Brain microvascular endothelial cell (primary cell): ENCODE measurements at regions not wholly inside any gene's neighbourhood (a gene's known extent, or its start where the extent isn't known, plus 50 kb on each side); places are given as distances from the start of the nearest gene placed in this dataset.

Experiments used
- DNase-seq: peaks from one replicate; pipeline ENCODE4 v3.0.0-alpha.2; 2020
- H3K27ac ChIP-seq: fragments of 250-450 bp; sonication (Bioruptor Pico); 2 replicates; pipeline ENCODE4 v1.5.1; 2020; ENCODE audit warnings: mild to moderate bottlenecking, moderate library complexity
- H3K27me3 ChIP-seq: fragments of 250-450 bp; sonication (Bioruptor Pico); replicated peaks from 2 replicates; pipeline ENCODE4 v1.5.1; 2020; ENCODE audit warnings: mild to moderate bottlenecking
- H3K36me3 ChIP-seq: fragments of 250-450 bp; sonication (Bioruptor Pico); replicated peaks from 2 replicates; pipeline ENCODE4 v1.5.1; 2020; ENCODE audit warnings: mild to moderate bottlenecking
- H3K4me3 ChIP-seq: 2 replicates; pipeline ENCODE4 v1.5.1; 2011; ENCODE audit warnings: low read depth, mild to moderate bottlenecking, control low read depth, low read length, moderate library complexity
- CTCF ChIP-seq: IDR thresholded peaks from 2 replicates; pipeline ENCODE4 v1.5.1; 2011; ENCODE audit warnings: low read depth, mild to moderate bottlenecking, moderate library complexity, low read length, control low read depth, inconsistent platforms; ENCODE audit errors: missing control alignments
- in situ Hi-C: cut with HindIII; loops from 2 replicates; pipeline ENCODE4 v1.10.0; 2017; ENCODE audit warnings: low sequenced_read_pairs, low pct_ligation_motif_present

- in situ Hi-C loops, result no loop called here
- DNase-seq, result peak; percentile 24
These were observed 266.3 kb upstream of the ECI2 start for GRCh38 chr6:4401408-4402368.

DNA sequence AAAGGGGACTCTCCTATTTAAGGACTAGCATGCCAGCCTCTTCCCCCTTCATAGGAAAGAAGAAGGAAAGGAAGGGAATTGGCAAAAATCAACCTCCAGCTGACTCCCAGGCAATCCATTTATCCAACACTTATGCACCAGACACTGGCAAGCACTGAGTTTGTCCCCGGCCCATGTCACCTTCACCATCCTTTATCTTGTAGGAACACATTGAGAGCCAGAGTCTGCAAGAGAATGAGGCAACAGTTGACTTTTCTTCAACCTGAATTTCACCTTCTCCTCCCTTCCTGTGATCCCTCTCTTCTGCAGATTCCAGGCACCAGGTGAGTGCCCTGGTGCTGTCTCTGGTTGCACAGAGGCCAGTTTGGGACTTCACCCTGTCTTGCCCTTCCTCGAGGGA, 264.3 kb upstream of the ECI2 start:
- Histone ChIP-seq H3K27me3 (no peaks in the 10 kb centered on the region), H3K27ac (no peak overlapping the region), H3K4me3 (no peak overlapping the region), H3K36me3 (no peaks in the 10 kb centered on the region)
- no peak for DNase-seq
- no peak for TF ChIP-seq CTCF
- in situ Hi-C loops, result no loop called here

More at GRCh38 chr6:4401408-4402368, 266.3 kb upstream of the ECI2 start:
- H3K27ac ChIP-seq, result no peak overlapping the region
- no peaks in the 10 kb centered on the region for H3K27me3 ChIP-seq
- H3K36me3 ChIP-seq, result no peaks in the 10 kb centered on the region
- no peak for TF ChIP-seq CTCF
- H3K4me3 ChIP-seq, result no peak overlapping the region

DNA sequence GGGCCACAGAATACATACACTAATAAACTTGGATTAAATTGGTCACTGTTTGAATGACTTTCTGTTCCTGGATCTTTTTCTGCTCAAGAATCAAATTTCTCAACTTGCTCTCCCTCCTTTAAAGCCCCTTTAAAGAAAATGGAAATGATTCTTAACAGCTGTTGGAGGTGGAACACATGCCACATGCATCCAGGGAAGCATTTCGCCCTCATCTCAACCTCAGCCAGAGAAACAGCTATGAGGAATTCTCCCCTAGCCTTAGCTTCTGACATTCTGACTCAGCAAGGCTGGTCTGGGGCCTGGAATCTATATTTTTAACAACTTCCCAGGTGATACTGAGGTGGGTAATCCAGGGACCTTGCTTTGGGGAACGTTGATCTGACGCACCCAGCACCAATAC, 263.4 kb upstream of the ECI2 start:
- in situ Hi-C loops, result no loop called here
- TF ChIP-seq CTCF, result no peak
- H3K27me3 ChIP-seq, result no peaks in the 10 kb centered on the region
- H3K36me3 ChIP-seq, result no peaks in the 10 kb centered on the region
- DNase-seq, result no peak
- H3K27ac ChIP-seq, result no peak overlapping the region
- H3K4me3 ChIP-seq, result no peak overlapping the region

GRCh38 chr6:4397307-4397706, 261.9 kb upstream of the ECI2 start:
- no peak for DNase-seq

GRCh38 chr6:4396044-4396443, 260.7 kb upstream of the ECI2 start:
- Histone ChIP-seq H3K27ac (no peak overlapping the region), H3K36me3 (no peaks in the 10 kb centered on the region), H3K4me3 (no peak overlapping the region), H3K27me3 (no peaks in the 10 kb centered on the region)
- in situ Hi-C loops, result no loop called here
- DNase-seq, result no peak
- peak; percentile 24 for TF ChIP-seq CTCF

More at GRCh38 chr6:4397307-4397706, 261.9 kb upstream of the ECI2 start:
- in situ Hi-C loops, result no loop called here
- Histone ChIP-seq H3K36me3 (no peaks in the 10 kb centered on the region), H3K27me3 (no peaks in the 10 kb centered on the region), H3K4me3 (no peak overlapping the region), H3K27ac (no peak overlapping the region)
- TF ChIP-seq CTCF, result no peak
